ENCODE measurements at regions not wholly inside any gene's neighbourhood (a gene's known extent, or its start where the extent isn't known, plus 50 kb on each side); places are given as distances from the start of the nearest gene placed in this dataset.

- H3K4me3 ChIP-seq (ENCODE audit: low read depth in 1 of 2, low read length in 2 of 2): no peak overlapping the region
- no peak overlapping the region for H3K9ac ChIP-seq (ENCODE audit: low read length)
- H3K36me3 ChIP-seq (ENCODE audit: insufficient read depth, low read length): no peaks in the 10 kb centered on the region
- H3K27ac ChIP-seq (ENCODE audit: low read depth, low read length): no peak overlapping the region
- no peaks in the 10 kb centered on the region for H3K27me3 ChIP-seq (ENCODE audit: control insufficient read depth in 1 of 2, insufficient read depth in 2 of 2, low read length in 2 of 2)
- H3K4me1 ChIP-seq (ENCODE audit: insufficient read depth, low read length): peaks cover 12% of the 10 kb centered on the region
- no peaks in the 10 kb centered on the region for H3K9me3 ChIP-seq (ENCODE audit: low read length)
Observed at GRCh38 chr17:77742579-77742978, 215.9 kb upstream of the TNRC6C start.

- no peaks in the 10 kb centered on the region for H3K4me1 ChIP-seq (ENCODE audit: insufficient read depth, low read length)
- no peak overlapping the region for H3K9ac ChIP-seq (ENCODE audit: low read length)
- no peak overlapping the region for H3K4me3 ChIP-seq (ENCODE audit: low read depth in 1 of 2, low read length in 2 of 2)
- no peak overlapping the region for H3K27ac ChIP-seq (ENCODE audit: low read depth, low read length)
- no peaks in the 10 kb centered on the region for H3K27me3 ChIP-seq (ENCODE audit: control insufficient read depth in 1 of 2, insufficient read depth in 2 of 2, low read length in 2 of 2)
- no peaks in the 10 kb centered on the region for H3K36me3 ChIP-seq (ENCODE audit: insufficient read depth, low read length)
- no peaks in the 10 kb centered on the region for H3K9me3 ChIP-seq (ENCODE audit: low read length)
Observed at GRCh38 chr17:77744066-77744988, 214.2 kb upstream of the TNRC6C start.

DNA sequence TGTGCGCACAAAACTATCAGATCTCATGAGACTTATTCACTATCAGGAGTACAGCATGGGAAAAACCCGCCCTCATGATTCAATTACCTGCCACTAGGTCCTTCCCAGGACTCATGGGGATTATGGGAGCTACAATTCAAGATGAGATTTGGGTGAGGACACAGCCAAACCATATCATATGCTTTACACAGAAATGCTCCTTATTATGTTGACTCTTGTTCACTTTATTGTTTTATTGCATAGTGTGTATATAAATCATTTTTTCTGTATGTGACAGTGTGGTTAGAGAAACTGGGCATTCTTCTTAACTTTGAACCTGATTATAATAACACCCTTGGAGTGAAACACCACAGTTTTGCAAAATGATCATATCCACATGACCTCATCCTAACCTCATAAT lies 212.8 kb upstream of the TNRC6C start:
- no peak overlapping the region for H3K4me3 ChIP-seq (ENCODE audit: low read depth in 1 of 2, low read length in 2 of 2)
- no peaks in the 10 kb centered on the region for H3K9me3 ChIP-seq (ENCODE audit: low read length)

GRCh38 chr17:77746393-77746792 lies 212.1 kb upstream of the TNRC6C start:
- Histone ChIP-seq H3K9ac (ENCODE audit: low read length) (no peak overlapping the region), H3K9me3 (ENCODE audit: low read length) (no peaks in the 10 kb centered on the region), H3K4me1 (ENCODE audit: insufficient read depth, low read length) (no peaks in the 10 kb centered on the region), H3K4me3 (ENCODE audit: low read depth in 1 of 2, low read length in 2 of 2) (no peak overlapping the region), H3K36me3 (ENCODE audit: insufficient read depth, low read length) (no peaks in the 10 kb centered on the region), H3K27me3 (ENCODE audit: control insufficient read depth in 1 of 2, insufficient read depth in 2 of 2, low read length in 2 of 2) (no peaks in the 10 kb centered on the region), H3K27ac (ENCODE audit: low read depth, low read length) (no peak overlapping the region)

More for the DNA sequence above, 212.8 kb upstream of the TNRC6C start:
- Histone ChIP-seq H3K27me3 (ENCODE audit: control insufficient read depth in 1 of 2, insufficient read depth in 2 of 2, low read length in 2 of 2) (no peaks in the 10 kb centered on the region), H3K4me1 (ENCODE audit: insufficient read depth, low read length) (no peaks in the 10 kb centered on the region), H3K9ac (ENCODE audit: low read length) (no peak overlapping the region), H3K27ac (ENCODE audit: low read depth, low read length) (no peak overlapping the region), H3K36me3 (ENCODE audit: insufficient read depth, low read length) (no peaks in the 10 kb centered on the region)

DNA sequence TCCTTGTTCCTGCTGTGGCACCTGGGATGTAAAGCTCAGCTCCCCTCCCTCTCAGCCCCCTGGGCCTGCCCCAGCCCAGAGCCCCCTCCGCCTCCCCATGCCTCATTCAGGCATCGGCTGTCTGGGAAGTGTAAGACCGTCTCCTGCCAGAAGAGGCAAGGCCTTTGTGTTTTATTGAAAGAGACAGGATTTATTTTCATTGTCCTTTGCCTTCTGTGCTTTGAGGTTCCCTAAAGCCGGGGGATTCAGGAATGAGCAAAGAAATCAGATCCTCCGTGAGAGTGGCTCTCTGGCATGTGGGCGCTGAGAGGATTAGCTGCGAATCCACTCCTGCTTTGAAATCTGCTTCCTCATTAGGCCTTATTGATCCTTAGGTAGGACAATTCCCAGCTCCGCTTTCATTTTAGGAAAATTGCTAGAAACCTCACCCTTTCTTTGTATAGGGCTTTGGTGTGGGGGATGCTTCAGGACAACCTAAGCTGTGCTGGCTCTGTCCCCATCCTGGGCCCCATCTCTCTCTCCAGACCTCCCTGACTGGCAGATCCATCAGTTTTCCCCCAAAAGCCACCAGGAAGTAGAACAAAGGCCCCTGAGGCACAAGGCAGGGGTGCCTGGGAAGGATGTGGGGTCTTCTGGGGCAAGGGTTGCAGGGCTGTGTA lies 211.5 kb upstream of the TNRC6C start:
- H3K9me3 ChIP-seq (ENCODE audit: low read length): no peaks in the 10 kb centered on the region
- no peaks in the 10 kb centered on the region for H3K4me1 ChIP-seq (ENCODE audit: insufficient read depth, low read length)
- no peak overlapping the region for H3K4me3 ChIP-seq (ENCODE audit: low read depth in 1 of 2, low read length in 2 of 2)
- no peaks in the 10 kb centered on the region for H3K36me3 ChIP-seq (ENCODE audit: insufficient read depth, low read length)
- H3K9ac ChIP-seq (ENCODE audit: low read length): no peak overlapping the region
- no peak overlapping the region for H3K27ac ChIP-seq (ENCODE audit: low read depth, low read length)
- H3K27me3 ChIP-seq (ENCODE audit: control insufficient read depth in 1 of 2, insufficient read depth in 2 of 2, low read length in 2 of 2): no peaks in the 10 kb centered on the region

GRCh38 chr17:77748436-77748835 lies 210.1 kb upstream of the TNRC6C start:
- Histone ChIP-seq H3K4me3 (ENCODE audit: low read depth in 1 of 2, low read length in 2 of 2) (no peak overlapping the region), H3K9me3 (ENCODE audit: low read length) (no peaks in the 10 kb centered on the region), H3K4me1 (ENCODE audit: insufficient read depth, low read length) (no peaks in the 10 kb centered on the region), H3K9ac (ENCODE audit: low read length) (no peak overlapping the region), H3K27ac (ENCODE audit: low read depth, low read length) (no peak overlapping the region), H3K36me3 (ENCODE audit: insufficient read depth, low read length) (no peaks in the 10 kb centered on the region), H3K27me3 (ENCODE audit: control insufficient read depth in 1 of 2, insufficient read depth in 2 of 2, low read length in 2 of 2) (no peaks in the 10 kb centered on the region)

DNA sequence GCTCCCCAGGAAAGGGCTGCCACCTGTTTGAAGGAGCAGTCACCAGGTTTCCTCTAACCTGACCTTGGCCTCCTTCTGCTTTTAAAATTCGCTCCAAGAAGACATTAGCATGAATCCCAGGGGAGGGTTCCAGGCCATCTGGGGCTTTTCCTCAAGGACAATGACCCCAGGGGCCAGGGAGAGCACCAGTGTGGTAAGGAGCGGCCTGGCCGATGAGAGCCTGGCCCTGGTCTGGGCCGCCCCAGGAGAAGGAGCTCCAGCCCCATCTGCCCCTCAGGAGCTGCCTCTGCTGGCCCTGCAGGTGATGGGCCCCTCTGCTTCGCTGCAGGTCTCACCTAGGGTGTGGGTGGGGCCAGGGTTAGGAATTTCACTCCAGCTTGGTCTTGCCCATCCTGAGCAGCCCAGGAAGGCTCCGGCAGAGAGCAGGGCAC lies 209.2 kb upstream of the TNRC6C start:
- Histone ChIP-seq H3K27me3 (ENCODE audit: control insufficient read depth in 1 of 2, insufficient read depth in 2 of 2, low read length in 2 of 2) (no peaks in the 10 kb centered on the region), H3K4me3 (ENCODE audit: low read depth in 1 of 2, low read length in 2 of 2) (no peak overlapping the region), H3K4me1 (ENCODE audit: insufficient read depth, low read length) (no peaks in the 10 kb centered on the region), H3K36me3 (ENCODE audit: insufficient read depth, low read length) (no peaks in the 10 kb centered on the region), H3K27ac (ENCODE audit: low read depth, low read length) (no peak overlapping the region), H3K9me3 (ENCODE audit: low read length) (no peaks in the 10 kb centered on the region), H3K9ac (ENCODE audit: low read length) (no peak overlapping the region)

DNA sequence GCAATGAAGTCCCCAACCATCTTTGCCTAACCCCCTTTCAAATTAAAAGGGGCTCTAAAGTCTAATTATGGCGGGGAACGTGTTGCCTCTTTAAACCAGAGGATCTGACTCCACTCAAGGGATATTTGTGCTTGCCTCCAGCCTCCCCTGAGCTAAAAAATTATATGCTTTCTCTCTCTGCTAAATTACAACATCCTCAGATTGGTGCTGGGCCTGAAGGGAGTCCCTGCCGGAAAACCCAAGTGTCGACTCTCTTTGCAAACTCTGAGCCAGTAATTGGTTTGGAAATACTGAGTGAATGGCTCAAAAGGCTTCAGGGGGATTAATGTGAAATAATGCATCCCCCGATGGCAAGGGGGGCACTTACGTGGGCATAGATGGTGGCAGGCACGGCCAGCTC lies 208.5 kb upstream of the TNRC6C start:
- Histone ChIP-seq H3K4me1 (ENCODE audit: insufficient read depth, low read length) (no peaks in the 10 kb centered on the region), H3K9ac (ENCODE audit: low read length) (no peak overlapping the region), H3K27ac (ENCODE audit: low read depth, low read length) (no peak overlapping the region), H3K27me3 (ENCODE audit: control insufficient read depth in 1 of 2, insufficient read depth in 2 of 2, low read length in 2 of 2) (no peaks in the 10 kb centered on the region), H3K4me3 (ENCODE audit: low read depth in 1 of 2, low read length in 2 of 2) (no peak overlapping the region), H3K36me3 (ENCODE audit: insufficient read depth, low read length) (no peaks in the 10 kb centered on the region), H3K9me3 (ENCODE audit: low read length) (no peaks in the 10 kb centered on the region)

DNA sequence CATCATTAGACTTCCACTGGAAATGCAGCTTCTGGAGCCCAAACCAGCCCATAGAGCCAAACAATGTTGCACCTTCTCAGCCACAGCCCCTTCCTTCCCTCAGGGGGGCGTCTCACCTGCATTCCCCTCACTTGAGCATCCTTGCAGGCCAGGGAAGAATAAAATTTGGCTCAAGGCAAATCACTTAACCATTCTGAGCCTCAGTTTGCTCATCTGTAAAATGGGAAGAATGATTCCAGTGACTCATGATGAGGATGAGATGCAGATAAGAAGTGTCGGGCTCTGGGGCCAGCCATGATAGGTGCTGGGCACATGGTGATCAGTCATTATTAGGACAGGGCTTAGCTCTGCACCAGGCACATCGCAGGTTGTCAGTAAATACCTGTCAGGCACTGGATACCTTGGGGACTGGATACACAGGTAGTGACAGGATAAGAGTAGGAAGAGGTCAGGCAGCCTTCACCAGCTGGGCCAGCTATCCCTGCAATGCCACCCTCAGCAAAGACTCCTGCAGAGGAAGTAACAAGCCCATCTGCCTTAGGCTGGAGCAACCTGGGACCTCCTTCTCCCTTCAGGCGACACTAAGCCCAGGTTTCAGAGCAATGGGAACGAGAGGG lies 208.0 kb upstream of the TNRC6C start:
- no peak overlapping the region for H3K27ac ChIP-seq (ENCODE audit: low read depth, low read length)
- H3K27me3 ChIP-seq (ENCODE audit: control insufficient read depth in 1 of 2, insufficient read depth in 2 of 2, low read length in 2 of 2): no peaks in the 10 kb centered on the region
- H3K9ac ChIP-seq (ENCODE audit: low read length): no peak overlapping the region
- no peaks in the 10 kb centered on the region for H3K9me3 ChIP-seq (ENCODE audit: low read length)
- H3K36me3 ChIP-seq (ENCODE audit: insufficient read depth, low read length): no peaks in the 10 kb centered on the region
- H3K4me3 ChIP-seq (ENCODE audit: low read depth in 1 of 2, low read length in 2 of 2): no peak overlapping the region
- H3K4me1 ChIP-seq (ENCODE audit: insufficient read depth, low read length): no peaks in the 10 kb centered on the region

- no peaks in the 10 kb centered on the region for H3K4me1 ChIP-seq (ENCODE audit: insufficient read depth, low read length)
- H3K9ac ChIP-seq (ENCODE audit: low read length): no peak overlapping the region
- H3K27me3 ChIP-seq (ENCODE audit: control insufficient read depth in 1 of 2, insufficient read depth in 2 of 2, low read length in 2 of 2): no peaks in the 10 kb centered on the region
- no peak overlapping the region for H3K4me3 ChIP-seq (ENCODE audit: low read depth in 1 of 2, low read length in 2 of 2)
- no peaks in the 10 kb centered on the region for H3K36me3 ChIP-seq (ENCODE audit: insufficient read depth, low read length)
- no peak overlapping the region for H3K27ac ChIP-seq (ENCODE audit: low read depth, low read length)
- no peaks in the 10 kb centered on the region for H3K9me3 ChIP-seq (ENCODE audit: low read length)
Observed at GRCh38 chr17:77753246-77753645, 205.3 kb upstream of the TNRC6C start.

DNA sequence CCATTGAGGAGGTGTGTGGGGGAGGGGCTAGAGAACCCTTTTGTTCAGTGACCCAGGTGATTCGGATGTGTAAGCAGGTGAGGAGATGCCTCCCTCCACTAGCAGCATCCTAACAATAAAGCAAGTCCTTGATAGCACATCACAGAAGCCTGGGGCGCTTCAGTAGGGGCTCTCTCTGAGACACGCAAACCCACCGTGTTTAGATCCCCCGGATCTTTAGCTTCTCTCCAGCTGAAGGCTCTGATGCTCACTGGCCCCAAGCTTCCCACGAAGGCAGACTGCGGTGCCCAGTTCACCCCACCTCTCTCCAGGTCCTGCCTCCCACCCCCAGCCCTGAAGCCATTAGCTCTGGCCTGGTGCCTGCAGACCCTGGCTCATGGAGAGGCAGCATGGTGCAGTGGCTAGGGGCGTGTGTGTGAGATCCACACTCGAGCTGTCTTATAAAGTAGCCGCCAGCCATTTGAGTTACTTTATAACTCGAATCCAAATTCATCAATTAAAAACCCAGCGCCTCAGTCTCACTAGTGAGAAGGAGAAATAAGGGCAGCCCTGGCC lies 204.7 kb upstream of the TNRC6C start:
- Histone ChIP-seq H3K27ac (ENCODE audit: low read depth, low read length) (no peak overlapping the region), H3K27me3 (ENCODE audit: control insufficient read depth in 1 of 2, insufficient read depth in 2 of 2, low read length in 2 of 2) (no peaks in the 10 kb centered on the region), H3K9ac (ENCODE audit: low read length) (no peak overlapping the region), H3K4me3 (ENCODE audit: low read depth in 1 of 2, low read length in 2 of 2) (no peak overlapping the region), H3K9me3 (ENCODE audit: low read length) (no peaks in the 10 kb centered on the region), H3K4me1 (ENCODE audit: insufficient read depth, low read length) (no peaks in the 10 kb centered on the region), H3K36me3 (ENCODE audit: insufficient read depth, low read length) (no peaks in the 10 kb centered on the region)

Measured in muscle layer of colon (tissue), 2 donors.